Embryonic facial prominence (tissue), 1 donor: ENCODE measurements at regions not wholly inside any gene's neighbourhood (a gene's known extent, or its start where the extent isn't known, plus 50 kb on each side); places are given as distances from the start of the nearest gene placed in this dataset.
"Not testable (repeated sequence)": the region's sequence is repeated elsewhere in the genome, so short reads cannot be mapped to it uniquely, and the experiment has no call there.

Experiments
- DNase-seq: peaks from one replicate; pipeline ENCODE4 v3.0.0-alpha.2; 2016; ENCODE audit errors: extremely low spot score

DNA sequence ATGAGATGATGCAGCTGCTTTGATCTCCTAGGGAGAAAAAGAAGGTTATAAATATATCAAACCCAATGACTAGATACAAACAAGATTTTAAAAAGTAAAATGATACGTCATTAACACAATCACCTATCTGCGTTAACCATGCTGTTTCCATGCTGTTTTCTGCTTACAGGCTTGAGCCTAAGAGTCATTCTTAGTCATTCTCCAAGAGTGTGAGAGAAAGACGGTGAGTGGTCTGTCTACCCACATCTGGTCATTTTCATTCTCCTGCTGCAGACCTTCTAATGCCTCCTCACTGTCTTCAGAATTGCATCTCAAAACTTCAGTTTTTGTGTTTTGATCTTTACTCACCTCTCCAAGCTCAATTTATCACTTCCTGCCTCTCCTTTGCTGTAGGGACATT lies 98.0 kb upstream of the ELMO1 start:
- no peak for DNase-seq

DNA sequence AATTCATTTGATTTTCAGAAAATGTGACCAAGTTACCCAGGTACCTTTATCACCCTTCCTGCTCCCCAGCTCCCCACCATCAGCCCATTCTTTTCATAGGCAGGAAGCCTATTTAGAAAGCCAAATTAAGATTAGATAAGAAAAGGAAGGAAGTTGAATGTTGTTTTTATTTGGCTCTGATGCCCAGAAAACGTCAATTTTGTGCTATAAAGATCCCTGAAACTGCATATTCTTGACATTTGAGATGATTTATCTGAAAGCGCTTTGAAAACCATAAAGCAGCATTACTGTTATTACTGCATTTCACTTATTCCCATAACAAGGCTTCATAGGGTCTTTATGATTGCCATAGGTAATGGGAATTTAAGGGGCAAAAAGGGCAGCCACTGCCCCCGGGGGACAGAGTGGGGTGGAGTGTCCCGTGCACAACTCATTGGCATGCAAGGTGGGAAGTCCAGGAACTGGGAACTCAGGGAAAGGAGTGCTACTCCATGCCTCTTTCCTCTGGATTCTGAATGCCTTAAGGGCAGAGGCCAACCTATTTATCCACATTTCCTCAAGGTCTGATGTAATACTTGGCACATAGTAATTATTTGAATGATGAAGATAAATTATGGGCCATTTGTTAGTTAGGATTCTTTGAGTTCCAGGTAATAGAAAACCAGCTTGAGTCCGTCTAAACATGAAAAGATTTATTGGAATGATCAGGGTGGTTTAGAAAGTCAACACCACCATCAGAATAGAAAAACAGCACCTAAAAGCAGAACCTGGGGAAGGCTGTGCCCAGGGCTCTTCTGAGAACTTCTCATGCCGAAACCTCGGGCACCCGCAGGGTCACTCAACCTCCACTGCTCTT lies 100.6 kb upstream of the ELMO1 start:
- DNase-seq = no peak

DNA sequence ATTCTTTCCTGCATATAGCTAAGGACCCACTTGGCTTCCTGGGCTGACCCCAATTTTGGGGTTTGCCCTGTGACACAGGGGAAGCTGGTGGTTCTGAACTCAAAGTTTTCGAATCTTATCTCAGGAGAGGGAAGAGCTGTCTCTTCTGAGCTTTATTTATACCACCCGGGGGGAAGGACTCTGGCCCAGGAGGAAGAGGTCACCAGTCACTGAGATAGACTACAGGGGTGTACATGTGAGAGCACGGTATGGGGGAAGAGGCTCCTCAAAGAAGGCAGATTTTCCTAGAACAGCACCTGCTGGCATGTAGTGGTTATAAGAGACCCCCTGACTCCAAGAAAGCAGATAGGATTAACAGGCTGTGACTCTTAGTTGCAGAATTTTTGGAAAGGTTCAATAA lies 101.8 kb upstream of the ELMO1 start:
- no peak for DNase-seq

DNA sequence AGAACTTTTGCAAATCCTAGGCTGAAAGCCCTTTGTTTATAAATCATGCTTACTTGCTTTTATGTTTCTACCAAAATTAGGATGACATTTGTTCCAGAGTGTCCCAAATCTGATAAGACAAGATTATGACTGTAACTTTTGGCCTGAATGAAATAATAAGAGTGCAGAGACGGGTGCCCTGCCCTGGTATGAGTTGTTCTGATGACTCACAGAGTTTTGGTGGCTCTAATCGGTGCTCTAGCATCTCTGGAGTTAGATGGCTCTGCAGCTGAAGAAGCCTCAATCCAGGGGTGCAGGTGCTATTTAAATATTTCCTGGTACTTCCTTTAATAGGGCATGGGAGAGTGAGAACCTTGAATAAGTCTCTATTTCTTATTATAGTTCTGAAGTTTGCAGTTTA lies 102.2 kb upstream of the ELMO1 start:
- no peak for DNase-seq

DNA sequence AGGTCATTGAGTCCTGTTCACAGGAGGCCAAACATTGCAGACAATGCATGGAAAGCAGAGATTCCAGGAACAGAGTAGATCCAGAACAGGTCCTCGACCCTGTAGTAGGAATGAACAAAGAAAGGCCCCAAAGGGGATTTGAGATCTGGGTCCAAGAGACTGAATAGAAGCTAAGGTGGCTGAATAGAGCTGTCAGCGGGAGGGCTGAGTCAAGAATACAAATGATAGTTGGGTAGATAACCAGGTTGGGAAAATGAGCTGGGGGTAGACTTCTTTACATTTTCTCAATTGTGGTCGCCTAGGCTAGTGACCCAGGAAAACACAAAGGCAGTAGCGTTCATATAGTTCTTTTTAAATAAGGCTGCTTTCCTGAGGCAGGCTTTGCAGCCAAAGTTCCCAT lies 103.4 kb upstream of the ELMO1 start:
- DNase-seq = no peak

DNA sequence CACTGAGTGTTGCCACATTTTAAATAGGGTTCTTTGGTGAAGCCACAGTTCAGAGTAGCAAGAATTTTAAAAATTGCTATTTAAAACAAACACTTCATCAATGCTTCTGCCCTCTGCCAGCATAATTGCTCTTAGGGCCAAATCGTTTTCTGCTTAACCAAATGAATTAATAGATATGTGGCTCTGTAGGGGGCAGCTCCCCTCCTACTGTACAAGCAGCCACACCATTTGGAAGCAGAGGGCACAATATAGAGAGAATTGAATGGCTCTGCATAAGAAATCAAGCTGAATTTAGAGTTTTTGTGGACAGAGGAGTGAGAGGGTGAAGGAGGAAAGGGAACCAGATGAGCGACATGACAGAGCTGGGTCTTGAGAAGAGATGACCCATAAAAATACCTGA lies 103.8 kb upstream of the ELMO1 start:
- DNase-seq = not testable (repeated sequence)

DNA sequence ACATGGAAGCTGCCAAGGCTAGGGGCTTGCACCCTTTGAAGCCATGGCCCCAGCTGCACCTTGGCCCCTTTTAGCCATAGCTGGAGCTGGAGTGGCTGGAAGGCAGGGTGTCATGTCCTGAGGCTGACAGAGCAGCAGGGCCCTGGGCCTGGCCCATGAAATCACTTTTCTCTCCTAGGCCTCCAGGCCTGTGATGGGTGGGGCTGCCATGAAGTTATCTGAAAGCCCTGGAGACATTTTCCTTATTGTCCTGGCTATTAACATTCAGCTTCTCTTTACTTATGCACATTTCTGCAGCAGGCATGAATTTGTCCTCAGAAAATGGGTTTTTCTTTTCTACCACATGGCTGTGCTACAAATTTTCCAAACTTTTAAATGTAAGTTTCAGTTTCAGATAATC lies 106.9 kb upstream of the ELMO1 start:
- no peak for DNase-seq

DNA sequence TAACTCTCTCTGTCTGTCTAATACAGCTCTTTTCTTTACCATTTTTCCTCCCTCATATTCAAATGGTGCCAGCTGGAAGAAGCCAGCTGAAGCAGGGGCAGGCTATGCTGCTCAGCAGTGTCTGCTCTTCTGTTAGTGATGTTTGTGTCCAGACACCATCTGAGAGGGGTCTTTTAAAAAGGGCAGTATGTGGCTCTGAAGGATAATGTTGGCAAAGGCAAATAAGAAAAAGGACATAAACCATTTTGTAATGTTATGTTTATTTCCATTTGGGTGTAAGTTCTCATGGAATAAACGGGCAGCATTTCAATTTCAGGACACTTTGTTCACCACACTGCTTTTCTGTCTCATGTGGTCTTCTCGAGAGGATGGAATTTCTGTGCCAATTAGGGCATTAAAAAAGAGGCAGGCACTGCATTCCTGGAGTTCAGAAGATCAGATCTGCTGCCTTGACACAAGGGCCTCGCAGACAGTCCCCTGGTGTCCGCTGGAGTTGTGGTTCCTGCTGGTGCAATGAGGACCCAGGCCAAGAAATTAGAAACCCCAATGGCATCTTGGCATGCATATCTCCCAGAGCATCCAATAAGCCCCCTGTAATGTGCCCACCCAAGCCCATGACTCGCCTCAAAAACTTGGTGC lies 109.0 kb upstream of the ELMO1 start:
- DNase-seq = no peak

DNA sequence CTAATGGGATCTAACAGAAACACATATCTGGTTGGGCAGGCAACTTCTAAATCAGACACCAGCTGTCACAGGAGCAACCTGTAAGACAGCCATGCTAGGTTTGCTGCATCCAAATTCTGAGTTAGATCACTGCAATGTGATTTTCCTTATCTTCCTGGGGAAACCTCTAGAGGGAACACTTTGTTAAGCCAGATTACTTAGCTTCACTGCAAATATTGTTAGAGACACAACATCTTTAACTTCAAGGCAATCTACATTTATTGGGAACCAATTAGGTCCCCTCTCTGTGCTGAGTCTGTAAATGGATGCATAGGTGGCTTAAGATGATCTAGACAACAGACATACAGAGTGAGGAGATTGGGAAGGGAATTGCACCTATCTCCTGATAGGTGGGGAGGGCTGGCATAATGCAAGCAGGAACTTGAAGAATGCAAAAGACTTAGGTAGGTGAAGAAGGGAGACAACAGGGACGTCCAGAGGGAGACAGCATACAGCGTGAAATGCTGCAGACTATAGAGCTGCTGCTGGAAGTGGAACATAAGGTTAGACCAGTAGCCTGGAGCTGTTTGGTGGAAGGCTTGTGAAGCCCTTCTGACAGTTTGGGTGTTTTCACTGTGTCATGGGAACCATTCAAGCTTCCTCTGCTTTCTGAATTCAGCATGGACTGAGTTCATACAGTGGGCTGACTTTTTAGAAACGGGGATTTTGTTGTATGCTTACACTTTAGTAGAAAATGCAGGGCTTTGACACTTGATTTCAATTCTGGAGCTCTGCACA lies 109.8 kb upstream of the ELMO1 start:
- DNase-seq = no peak

DNA sequence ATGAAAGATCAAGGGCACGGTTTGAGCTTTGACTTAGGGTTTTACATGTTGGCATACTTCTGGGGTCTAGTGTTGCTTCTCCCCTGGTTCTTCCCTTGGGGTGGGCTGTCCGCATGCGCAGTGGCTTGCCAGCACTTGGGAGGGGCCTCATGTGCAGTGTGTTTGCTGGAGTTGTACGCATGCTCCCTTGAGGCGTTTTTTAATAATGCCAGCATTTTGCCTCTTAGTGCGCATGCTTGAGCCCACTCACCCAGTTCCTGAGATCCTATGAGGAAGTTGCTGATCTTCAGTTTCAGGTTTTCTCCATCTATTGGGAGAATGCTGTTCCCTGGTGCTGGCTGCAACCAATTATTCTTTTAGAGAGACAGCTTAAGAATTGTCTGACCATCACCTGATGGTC lies 113.4 kb upstream of the GPR141 start:
- no peak for DNase-seq

DNA sequence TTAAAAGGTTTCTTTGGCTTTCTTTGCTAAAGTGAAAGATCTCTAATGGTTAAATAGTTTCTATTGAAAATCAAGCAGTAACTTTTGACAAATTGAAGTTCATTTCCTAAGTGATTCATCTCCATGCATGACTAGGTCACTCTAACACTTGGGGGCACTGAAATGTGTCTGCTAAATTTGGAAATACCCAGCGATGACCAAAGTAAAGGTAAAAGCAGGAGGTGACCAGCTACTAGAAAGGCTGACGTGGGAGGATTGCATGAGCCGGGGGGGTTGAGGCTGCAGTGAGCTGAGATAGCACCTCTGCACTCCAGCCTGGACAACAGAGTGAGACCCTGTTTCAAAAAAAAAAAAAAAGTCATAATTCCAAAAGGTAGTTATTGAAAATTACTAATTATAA lies 111.8 kb upstream of the GPR141 start:
- no peak for DNase-seq

DNA sequence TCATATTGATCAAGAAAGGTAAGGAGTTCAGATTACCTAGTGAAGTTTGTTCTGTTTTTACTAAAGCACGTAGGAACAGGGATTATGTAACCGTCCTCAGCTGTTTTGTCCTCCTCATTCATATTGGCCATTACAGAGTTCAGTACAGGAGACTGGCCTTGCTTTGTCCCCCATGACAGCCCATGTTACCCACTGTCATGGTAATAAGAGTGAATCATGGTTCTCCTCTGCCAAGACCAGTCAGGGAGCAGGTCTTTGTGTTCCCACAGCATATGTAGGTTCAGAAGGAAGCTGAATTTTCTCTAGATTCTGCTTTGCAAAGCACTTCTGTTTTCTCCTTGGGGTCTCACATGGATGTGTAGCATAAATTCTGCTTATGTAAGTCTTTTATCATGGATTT lies 106.2 kb upstream of the GPR141 start:
- no peak for DNase-seq

DNA sequence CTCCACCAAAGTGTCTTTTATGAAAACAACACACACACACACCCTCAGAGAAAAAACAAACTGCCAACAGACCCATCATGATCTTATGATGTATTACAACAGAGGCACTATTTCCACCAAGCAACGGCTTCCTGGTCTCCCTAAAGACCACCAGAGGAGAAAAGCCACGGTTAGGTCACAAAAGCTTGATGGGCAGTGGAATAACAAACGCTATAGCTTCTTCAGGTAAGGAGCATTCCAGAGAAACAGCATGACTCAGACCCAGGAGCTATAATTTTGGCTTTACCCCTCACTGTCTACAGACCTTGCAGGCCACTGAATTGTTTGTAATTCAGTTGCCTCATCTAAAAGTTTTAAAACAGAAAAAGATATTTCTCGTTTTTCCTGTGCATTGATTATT lies 105.7 kb upstream of the GPR141 start:
- no peak for DNase-seq

DNA sequence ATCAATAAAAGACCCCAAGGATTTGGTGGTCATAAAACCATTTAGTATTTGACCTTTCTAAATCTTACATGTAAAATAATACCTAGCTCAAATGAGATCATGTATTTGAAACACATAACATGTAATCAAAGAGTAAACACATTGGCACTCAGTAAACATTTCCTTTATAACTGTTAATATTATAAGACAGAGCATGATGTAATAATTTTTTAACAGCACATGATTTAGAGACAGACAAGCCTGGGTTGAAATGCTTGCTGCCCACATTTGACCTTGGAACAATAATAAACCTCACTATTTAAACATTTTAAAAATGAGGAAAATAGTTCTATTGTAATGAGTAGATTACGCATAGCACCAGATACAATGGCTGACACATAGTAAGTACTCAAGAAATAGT lies 105.2 kb upstream of the GPR141 start:
- DNase-seq = no peak

DNA sequence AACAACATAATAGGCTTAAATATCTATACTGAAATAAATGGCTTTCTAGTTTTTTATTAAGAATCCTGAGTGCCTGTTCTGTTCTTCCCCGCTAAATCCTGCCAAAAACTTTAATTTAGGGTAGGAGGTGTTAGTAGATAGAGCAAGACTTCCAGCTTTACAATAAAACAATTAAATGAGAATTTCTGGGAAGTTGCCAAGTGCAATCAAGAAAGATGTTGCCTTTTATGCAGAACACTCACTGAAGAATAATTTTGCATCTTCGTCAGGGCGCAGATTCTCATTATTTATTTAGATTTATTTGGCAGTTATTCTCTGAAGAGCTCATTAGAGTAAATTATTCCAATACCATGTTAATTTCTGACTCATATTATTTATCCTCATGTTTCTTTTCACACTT lies 103.2 kb upstream of the GPR141 start:
- no peak for DNase-seq

DNA sequence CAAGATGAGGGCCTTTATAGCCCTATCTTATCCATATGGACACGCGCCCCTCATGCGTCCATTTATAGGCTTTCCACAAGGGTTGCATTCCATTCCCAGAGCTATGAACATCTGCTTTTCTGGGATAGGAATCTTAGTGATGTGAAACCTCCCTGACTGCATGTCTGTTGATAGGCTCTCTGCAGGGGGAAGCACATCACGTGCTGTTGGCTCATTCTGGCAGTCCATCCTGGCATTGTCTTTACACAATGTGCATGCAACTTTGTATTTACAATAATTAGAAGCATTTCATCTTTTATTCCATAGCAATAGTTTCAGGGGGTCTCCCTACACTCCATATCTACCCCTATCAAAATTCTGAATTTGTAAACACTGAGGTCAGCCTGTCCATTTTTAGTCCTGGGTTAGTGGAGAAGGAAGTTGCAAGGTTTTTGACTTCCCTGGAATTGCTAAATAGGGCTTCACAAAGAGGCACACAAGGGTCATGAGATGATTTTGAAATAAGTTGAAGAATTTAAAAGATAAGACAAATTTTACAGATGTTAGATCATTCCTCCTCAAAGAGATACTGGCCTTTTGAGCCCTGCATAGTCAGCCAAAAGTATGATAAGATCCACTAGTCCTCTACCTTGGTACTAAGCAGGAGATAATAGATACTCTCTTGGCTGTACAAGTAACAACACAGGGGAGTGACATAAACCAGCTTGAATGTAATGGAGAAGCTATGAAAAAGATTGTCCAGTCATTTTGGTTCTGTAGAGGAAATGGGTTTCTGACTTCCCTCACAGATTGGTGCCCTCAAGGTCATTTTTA lies 98.7 kb upstream of the GPR141 start:
- not testable (repeated sequence) for DNase-seq

DNA sequence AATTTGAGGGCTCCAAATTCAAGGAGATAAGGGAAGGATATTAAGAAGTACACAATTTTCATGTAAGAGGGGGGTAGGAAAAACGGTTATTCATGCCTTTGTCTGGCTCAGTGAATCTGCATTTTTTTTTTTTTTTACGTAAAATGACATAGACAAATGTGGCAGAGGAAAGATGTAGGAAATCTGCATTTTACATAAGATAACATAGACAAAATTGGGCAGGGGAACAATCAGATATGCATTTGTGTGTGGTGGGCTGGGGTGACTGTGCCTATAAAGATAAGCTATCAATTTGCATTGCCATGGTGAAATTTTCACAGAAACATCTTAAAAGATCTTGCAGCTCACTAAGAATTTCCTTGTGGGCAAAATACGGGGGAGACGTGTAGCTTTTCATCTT lies 92.7 kb upstream of the GPR141 start:
- no peak for DNase-seq

DNA sequence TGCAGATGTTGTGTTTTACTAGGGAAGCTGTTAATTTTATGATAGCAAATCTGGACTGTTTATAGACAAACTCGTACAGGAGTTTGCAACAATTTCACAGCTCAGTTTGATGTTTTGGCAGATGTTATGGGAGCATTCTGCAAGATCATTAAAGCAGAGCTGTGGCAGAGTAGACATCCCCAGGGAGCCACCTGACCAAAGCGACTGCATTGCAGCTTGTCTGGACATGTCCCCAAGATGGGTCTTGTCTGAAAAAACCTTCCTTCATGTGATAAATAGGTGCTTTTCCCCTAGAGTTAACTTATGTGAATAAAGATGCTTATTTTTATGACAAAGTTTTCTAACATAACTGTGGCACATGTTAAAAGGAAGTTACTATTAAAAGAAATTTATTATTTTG lies 91.2 kb upstream of the GPR141 start:
- no peak for DNase-seq

DNA sequence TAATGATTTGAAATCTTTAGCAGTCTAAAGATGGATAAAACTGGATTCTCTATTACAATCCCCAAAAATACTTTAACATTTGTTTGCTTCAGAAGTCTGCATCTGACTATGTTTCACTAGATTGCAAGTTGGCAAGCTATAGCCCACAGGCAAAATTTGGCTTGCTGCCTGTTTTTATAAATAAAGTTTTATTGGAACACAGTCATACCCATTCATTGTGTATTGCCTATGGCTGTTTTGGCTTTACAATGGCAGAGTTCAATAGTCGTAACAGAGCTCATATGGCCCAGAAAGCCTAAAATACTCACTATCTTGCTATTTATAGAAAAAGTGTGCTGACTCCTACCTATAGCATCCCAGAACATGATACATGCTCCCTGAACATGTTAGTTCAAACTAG lies 89.0 kb upstream of the GPR141 start:
- DNase-seq = no peak

DNA sequence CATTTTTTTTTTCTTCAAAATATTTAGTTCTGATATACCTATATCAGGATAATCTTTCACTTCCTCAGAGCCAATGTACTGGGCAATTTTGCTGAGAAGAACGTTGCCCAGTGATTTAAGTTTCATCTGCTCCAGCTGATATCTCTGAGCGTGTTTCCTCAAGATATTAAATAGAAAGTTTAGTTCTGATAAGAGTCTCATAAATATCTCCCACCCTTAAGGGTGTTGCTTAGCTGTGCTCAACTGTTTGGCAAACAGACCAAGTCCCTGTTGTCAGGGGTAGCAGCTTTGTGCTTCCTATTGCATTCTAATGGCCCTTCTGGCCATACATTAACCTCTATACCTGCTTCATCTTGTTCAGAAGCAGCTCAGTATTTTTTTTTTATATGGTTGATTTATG lies 84.7 kb upstream of the GPR141 start:
- no peak for DNase-seq

DNA sequence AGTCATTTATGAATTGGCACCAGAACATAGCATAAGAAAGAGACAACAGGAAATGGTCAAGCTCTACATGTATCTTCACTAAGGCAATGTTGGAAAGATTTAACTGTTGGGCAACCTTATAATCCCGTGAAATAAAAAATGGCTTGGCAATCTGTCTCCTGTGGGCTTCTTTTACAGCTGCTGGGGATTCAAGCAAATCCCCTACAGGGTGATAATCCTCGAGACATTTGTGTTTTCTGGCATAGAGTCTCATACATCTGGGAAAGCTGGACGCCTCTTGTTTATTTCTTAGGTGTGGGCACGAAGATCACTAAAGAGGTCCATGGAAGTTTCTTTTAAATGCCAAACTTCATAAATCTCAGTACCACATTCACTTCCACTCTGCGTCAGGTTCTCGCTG lies 82.2 kb upstream of the GPR141 start:
- no peak for DNase-seq

DNA sequence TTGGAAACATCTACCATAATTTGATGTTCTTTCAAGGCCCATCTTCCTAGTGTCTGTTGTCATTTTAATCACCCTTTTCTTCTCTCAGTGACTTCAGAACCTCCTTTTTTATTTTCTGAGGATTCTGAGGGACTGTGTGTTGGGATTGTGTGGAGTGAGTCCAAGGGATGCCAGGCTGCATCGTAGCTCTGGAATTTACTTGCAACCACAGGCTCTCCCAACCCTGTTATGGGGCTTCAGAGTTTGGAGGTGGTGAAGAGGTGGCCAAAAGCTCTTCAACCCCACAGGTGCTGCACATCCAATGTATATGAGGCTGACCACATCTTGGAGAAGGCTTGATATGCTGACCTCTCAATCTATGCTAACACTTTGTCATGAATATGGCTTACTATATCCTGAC lies 79.5 kb upstream of the GPR141 start:
- no peak for DNase-seq
